Glutamatergic neuron (in vitro differentiated cells): ENCODE measurements at regions not wholly inside any gene's neighbourhood (a gene's known extent, or its start where the extent isn't known, plus 50 kb on each side); places are given as distances from the start of the nearest gene placed in this dataset.
"Not testable (repeated sequence)": the region's sequence is repeated elsewhere in the genome, so short reads cannot be mapped to it uniquely, and the experiment has no call there.

Experiments
- DNase-seq: peaks from one replicate; pipeline ENCODE4 v3.0.0; 2022
- H3K27ac Mint-ChIP-seq: one replicate; pipeline ENCODE4 v1.8.0; 2020; ENCODE audit warnings: mild to moderate bottlenecking, mixed read lengths, inconsistent platforms; ENCODE audit not compliant: unreplicated experiment
- H3K27me3 Mint-ChIP-seq: one replicate; pipeline ENCODE4 v1.8.0; 2020; ENCODE audit warnings: mild to moderate bottlenecking, moderate library complexity, mixed read lengths, inconsistent platforms; ENCODE audit not compliant: unreplicated experiment
- H3K36me3 Mint-ChIP-seq: one replicate; pipeline ENCODE4 v1.8.0; 2020; ENCODE audit warnings: mild to moderate bottlenecking, mixed read lengths, inconsistent platforms; ENCODE audit not compliant: unreplicated experiment
- H3K4me1 Mint-ChIP-seq: one replicate; pipeline ENCODE4 v1.8.0; 2020; ENCODE audit warnings: mild to moderate bottlenecking, low read depth, mixed read lengths, inconsistent platforms; ENCODE audit not compliant: unreplicated experiment
- H3K4me3 Mint-ChIP-seq: one replicate; pipeline ENCODE4 v1.8.0; 2020; ENCODE audit warnings: mild to moderate bottlenecking, mixed read lengths, inconsistent platforms; ENCODE audit not compliant: unreplicated experiment
- H3K9me3 Mint-ChIP-seq: one replicate; pipeline ENCODE4 v1.8.0; 2020; ENCODE audit warnings: mild to moderate bottlenecking, moderate library complexity, mixed read lengths, inconsistent platforms; ENCODE audit not compliant: unreplicated experiment
- TF ChIP-seq, protein P1 (sequence below): fragments of 200-600 bp; sonication (generic); IDR thresholded peaks from one replicate; pipeline ENCODE4 v1.5.0; 2021; ENCODE audit not compliant: partially characterized antibody, unreplicated experiment

DNA sequence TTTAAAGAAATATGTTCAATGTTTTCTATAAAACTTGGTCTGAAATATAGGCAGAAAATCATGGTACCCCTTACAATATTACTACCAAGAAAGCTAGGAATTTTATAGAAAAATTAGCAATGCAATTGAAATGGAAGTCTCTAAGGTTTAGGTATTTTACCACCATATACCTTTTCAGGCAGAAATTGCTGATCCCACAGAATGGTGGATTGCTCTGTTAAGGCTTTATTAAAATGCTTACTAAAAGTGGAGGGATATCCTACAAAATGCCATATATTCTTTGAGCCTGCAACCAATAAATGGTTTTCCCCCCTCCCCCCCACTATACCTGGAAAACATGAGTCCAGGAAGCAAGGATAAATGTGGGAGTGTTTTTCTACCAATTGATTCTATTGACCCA, 718.1 kb upstream of the NOVA1 start:
- TF ChIP-seq, protein P1, sequence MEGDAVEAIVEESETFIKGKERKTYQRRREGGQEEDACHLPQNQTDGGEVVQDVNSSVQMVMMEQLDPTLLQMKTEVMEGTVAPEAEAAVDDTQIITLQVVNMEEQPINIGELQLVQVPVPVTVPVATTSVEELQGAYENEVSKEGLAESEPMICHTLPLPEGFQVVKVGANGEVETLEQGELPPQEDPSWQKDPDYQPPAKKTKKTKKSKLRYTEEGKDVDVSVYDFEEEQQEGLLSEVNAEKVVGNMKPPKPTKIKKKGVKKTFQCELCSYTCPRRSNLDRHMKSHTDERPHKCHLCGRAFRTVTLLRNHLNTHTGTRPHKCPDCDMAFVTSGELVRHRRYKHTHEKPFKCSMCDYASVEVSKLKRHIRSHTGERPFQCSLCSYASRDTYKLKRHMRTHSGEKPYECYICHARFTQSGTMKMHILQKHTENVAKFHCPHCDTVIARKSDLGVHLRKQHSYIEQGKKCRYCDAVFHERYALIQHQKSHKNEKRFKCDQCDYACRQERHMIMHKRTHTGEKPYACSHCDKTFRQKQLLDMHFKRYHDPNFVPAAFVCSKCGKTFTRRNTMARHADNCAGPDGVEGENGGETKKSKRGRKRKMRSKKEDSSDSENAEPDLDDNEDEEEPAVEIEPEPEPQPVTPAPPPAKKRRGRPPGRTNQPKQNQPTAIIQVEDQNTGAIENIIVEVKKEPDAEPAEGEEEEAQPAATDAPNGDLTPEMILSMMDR = no peak
- Mint-ChIP-seq H3K27me3 (peaks cover 2% of the 10 kb centered on the region), H3K27ac (no peak overlapping the region), H3K4me3 (no peak overlapping the region), H3K36me3 (no peaks in the 10 kb centered on the region), H3K4me1 (no peaks in the 10 kb centered on the region), H3K9me3 (no peaks in the 10 kb centered on the region)
- DNase-seq = no peak

DNA sequence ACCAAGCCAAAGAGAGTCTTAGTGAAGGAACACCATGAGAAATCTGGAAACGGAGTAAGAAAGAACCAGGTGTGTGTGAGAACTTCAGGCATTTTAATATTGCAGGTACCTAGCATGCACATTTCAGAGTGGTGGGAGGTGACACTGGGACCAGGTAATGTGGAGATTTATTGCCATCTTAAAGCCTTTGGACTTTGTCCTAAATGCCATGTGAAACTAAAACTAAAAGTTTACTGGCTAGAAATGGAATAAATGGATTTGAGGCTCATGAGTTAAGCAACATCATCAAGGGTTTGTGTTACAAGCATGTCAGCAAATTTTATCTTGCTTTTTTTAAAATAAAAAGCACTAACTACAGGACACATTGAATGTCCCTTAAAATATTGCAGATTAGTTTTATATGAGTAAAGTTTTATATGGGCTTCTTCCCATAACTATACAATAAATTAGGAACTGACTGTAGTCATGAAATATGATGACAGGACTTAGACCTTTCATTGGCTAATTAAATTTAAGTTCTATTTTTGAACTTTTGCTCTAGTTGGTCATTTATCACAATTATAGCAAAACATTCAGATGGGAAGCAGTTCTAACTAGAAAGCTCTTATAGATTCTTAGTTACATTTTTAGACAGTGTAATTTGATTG, 721.1 kb upstream of the NOVA1 start:
- Mint-ChIP-seq H3K9me3 (no peaks in the 10 kb centered on the region), H3K4me3 (no peak overlapping the region), H3K27me3 (no peaks in the 10 kb centered on the region), H3K4me1 (no peaks in the 10 kb centered on the region), H3K36me3 (no peaks in the 10 kb centered on the region), H3K27ac (no peak overlapping the region)
- no peak for DNase-seq
- TF ChIP-seq, protein P1 = no peak

DNA sequence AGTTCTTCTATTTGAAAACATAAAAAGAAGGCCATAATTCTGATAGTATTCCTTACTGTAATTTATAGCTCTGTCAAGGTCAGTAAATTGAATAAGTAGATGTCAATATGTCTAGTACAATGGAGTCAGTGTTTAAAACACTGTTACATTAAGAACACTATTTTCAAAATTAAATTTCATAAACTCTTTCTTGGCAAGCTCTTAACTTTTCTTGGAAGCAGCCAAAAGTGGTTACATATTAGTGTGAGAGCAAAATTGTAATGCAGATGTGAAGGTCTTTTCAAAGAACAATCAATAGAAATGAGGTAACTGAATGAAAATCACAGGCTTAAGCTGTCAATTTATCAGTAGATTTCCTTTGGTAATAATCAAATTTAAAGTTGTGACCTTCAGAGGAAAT, 722.4 kb upstream of the NOVA1 start:
- H3K4me1 Mint-ChIP-seq = no peaks in the 10 kb centered on the region
- H3K4me3 Mint-ChIP-seq = no peak overlapping the region
- no peak overlapping the region for H3K27ac Mint-ChIP-seq
- H3K9me3 Mint-ChIP-seq = no peaks in the 10 kb centered on the region
- no peak for DNase-seq
- TF ChIP-seq, protein P1 = no peak
- H3K36me3 Mint-ChIP-seq = no peaks in the 10 kb centered on the region
- no peaks in the 10 kb centered on the region for H3K27me3 Mint-ChIP-seq

DNA sequence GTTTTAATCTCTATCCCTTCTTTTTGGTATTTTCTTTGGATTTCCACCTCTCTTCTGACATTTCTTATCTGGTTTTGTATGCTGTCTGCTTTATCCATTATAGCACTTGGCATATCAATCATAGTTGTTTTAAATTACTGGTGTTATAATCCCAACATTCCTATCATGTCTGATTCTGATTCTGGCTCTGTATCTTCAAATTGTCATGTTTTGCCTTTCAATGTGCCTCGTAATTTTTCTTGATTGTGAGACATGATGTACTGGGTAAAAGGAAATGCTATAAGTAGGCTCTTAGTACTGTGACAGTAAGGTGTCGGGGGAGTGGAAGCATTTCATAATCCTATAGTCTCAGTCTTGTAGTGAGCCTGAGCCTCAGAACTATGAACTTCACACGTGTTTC, 729.3 kb upstream of the NOVA1 start:
- H3K4me3 Mint-ChIP-seq = no peak overlapping the region
- no peaks in the 10 kb centered on the region for H3K27me3 Mint-ChIP-seq
- no peak overlapping the region for H3K27ac Mint-ChIP-seq
- DNase-seq = no peak
- no peaks in the 10 kb centered on the region for H3K4me1 Mint-ChIP-seq
- no peaks in the 10 kb centered on the region for H3K9me3 Mint-ChIP-seq
- no peaks in the 10 kb centered on the region for H3K36me3 Mint-ChIP-seq
- TF ChIP-seq, protein P1 = no peak

DNA sequence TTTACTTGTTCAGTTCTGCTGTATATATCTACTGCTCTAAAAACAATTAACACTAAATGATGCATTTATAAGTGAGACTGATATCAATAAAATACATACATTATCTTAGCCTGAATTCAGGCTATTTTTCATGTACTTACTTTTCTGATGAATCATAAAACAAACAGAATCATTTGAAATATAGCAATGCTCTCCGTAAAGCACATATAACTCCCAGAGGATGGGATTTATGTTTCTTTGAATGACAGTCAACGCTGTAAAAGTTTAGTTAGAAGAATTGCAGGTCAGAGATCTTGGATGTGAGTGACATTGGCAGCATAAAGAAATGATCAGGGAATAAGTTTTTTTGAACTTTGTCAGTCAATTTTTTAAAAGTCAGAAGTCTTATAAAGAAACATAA, 740.2 kb upstream of the NOVA1 start:
- Mint-ChIP-seq H3K4me1 (peaks cover under 1% of the 10 kb centered on the region), H3K9me3 (no peaks in the 10 kb centered on the region), H3K27ac (no peak overlapping the region), H3K4me3 (no peak overlapping the region), H3K36me3 (peaks cover 5% of the 10 kb centered on the region), H3K27me3 (no peaks in the 10 kb centered on the region)
- DNase-seq = no peak
- TF ChIP-seq, protein P1 = no peak

DNA sequence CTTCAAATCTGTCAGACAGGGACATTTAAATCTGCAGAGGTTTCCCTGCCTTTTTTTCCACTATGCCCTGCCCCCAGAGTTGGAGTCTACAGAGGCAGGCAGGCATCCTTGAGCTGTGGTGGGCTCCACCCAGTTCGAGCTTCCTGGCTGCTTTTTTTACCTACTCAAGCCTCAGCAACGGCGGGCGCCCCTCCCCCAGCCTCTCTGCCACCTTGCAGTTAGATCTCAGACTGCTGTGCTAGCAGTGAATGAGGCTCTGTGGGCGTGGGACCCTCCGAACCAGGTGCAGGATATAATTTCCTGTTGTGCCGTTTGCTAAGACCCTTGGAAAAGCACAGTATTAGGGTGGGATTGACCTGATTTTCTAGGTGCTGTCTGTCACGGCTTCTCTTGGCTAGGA, 765.2 kb upstream of the NOVA1 start:
- not testable (repeated sequence) for H3K27me3 Mint-ChIP-seq, H3K4me3 Mint-ChIP-seq, H3K4me1 Mint-ChIP-seq, H3K9me3 Mint-ChIP-seq, H3K27ac Mint-ChIP-seq, H3K36me3 Mint-ChIP-seq, DNase-seq
